RWPE2 (cell line): ENCODE measurements at regions not wholly inside any gene's neighbourhood (a gene's known extent, or its start where the extent isn't known, plus 50 kb on each side); places are given as distances from the start of the nearest gene placed in this dataset.
"Not testable (repeated sequence)": the region's sequence is repeated elsewhere in the genome, so short reads cannot be mapped to it uniquely, and the experiment has no call there.

ENCODE experiments used
- ATAC-seq: fragments of 200-7000 bp; cut with Tn5 transposase; 3 replicates; pipeline ENCODE4 v1.9.1; 2021; ENCODE audit warnings: low read depth
- DNase-seq: peaks from one replicate; pipeline ENCODE4 v3.0.0-alpha.2; 2020; ENCODE audit warnings: low spot score
- H3K27ac ChIP-seq: fragments of 450-650 bp; 2 replicates; pipeline ENCODE4 v1.5.1; 2017; ENCODE audit warnings: mild to moderate bottlenecking; ENCODE audit not compliant: poor library complexity, severe bottlenecking
- H3K27me3 ChIP-seq: fragments of 250-450 bp; sonication (Bioruptor Pico); 2 replicates; pipeline ENCODE4 v1.5.1; 2021; ENCODE audit warnings: mild to moderate bottlenecking, moderate library complexity; ENCODE audit not compliant: insufficient read depth, poor library complexity, severe bottlenecking
- H3K36me3 ChIP-seq: fragments of 250-450 bp; sonication (Bioruptor Pico); 2 replicates; pipeline ENCODE4 v1.5.1; 2020; ENCODE audit warnings: low read depth, mild to moderate bottlenecking, moderate library complexity
- H3K4me1 ChIP-seq: fragments of 250-450 bp; sonication (Bioruptor Pico); 2 replicates; pipeline ENCODE4 v1.5.1; 2021; ENCODE audit warnings: mild to moderate bottlenecking, moderate library complexity; ENCODE audit not compliant: insufficient read depth, poor library complexity, severe bottlenecking
- H3K4me3 ChIP-seq: fragments of 250-450 bp; sonication (Bioruptor Pico); 2 replicates; pipeline ENCODE4 v1.5.1; 2021; ENCODE audit warnings: mild to moderate bottlenecking, moderate library complexity; ENCODE audit not compliant: severe bottlenecking
- H3K9me3 ChIP-seq: fragments of 250-450 bp; sonication (Bioruptor Pico); 2 replicates; pipeline ENCODE4 v1.5.1; 2021; ENCODE audit warnings: mild to moderate bottlenecking, moderate library complexity; ENCODE audit not compliant: severe bottlenecking
- CTCF ChIP-seq: fragments of 450-650 bp; IDR thresholded peaks from one replicate; pipeline ENCODE4 v1.5.1; 2017; ENCODE audit warnings: mild to moderate bottlenecking, moderate library complexity; ENCODE audit not compliant: poor library complexity, severe bottlenecking

- DNase-seq, H3K4me1 ChIP-seq, ATAC-seq, H3K27me3 ChIP-seq, H3K27ac ChIP-seq, H3K9me3 ChIP-seq, H3K4me3 ChIP-seq, H3K36me3 ChIP-seq: not testable (repeated sequence)
Observed at GRCh38 chr15:88965097-88965496, 51.9 kb upstream of the MFGE8 start.

DNA sequence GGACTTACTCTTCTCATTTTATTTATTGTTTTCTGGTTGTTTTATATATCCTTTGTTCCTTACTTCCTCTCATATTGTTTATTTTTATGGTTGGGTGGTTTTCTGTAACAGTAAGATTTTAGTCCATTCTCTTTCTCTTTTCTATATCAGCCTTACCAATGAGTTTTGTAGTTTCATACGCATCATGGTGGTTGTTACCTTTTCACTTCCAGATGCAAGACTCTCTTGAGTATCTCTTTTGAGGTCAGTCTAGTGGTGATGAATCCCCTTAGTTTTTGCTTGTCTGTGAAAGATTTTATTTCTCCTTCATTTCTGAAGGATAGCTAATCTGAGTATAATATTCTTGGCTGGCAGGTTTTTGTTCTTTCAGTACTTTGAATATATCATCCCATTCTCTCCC lies 57.1 kb upstream of the MFGE8 start:
- Histone ChIP-seq H3K4me3 (no peak overlapping the region), H3K36me3 (no peaks in the 10 kb centered on the region), H3K27ac (no peak overlapping the region), H3K4me1 (no peaks in the 10 kb centered on the region), H3K27me3 (no peaks in the 10 kb centered on the region), H3K9me3 (peaks cover 6% of the 10 kb centered on the region)
- TF ChIP-seq CTCF, result no peak
- no peak for ATAC-seq
- no peak for DNase-seq

GRCh38 chr15:88974392-88974791 lies 61.2 kb upstream of the MFGE8 start:
- no peak for TF ChIP-seq CTCF
- H3K4me1 ChIP-seq, result no peaks in the 10 kb centered on the region
- no peak overlapping the region for H3K4me3 ChIP-seq
- H3K36me3 ChIP-seq, result no peaks in the 10 kb centered on the region
- ATAC-seq (no peak; the same call in 1 of the 3 replicates), DNase-seq (no peak)
- H3K27me3 ChIP-seq, result no peaks in the 10 kb centered on the region
- no peaks in the 10 kb centered on the region for H3K9me3 ChIP-seq
- H3K27ac ChIP-seq, result no peak overlapping the region

- TF ChIP-seq CTCF, result no peak
- no peaks in the 10 kb centered on the region for H3K36me3 ChIP-seq
- ATAC-seq (no peak), DNase-seq (no peak)
- H3K4me1 ChIP-seq, result no peaks in the 10 kb centered on the region
- no peak overlapping the region for H3K4me3 ChIP-seq
- no peaks in the 10 kb centered on the region for H3K9me3 ChIP-seq
- H3K27me3 ChIP-seq, result no peaks in the 10 kb centered on the region
- H3K27ac ChIP-seq, result no peak overlapping the region
Observed at GRCh38 chr15:88975891-88976290, 62.7 kb upstream of the MFGE8 start.

DNA sequence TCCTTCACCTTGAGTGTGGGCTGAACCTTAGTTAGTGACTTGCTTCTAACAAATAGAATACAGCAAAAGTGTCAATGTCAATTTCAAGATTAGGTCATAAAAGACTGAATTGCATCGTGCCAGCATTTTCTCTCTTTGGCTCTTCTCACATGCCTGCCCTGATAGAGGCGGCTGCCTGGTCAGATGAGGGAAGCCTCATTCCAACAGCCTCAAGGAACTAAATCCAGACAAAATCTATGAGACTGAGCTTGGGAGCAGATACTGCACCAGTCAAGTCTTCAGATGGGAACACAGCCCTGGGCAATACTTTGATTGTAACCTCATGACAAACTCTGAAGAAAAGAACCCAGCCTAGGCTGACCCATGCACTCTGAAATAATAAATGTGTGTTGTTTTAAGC lies 63.5 kb upstream of the MFGE8 start:
- TF ChIP-seq CTCF, result no peak
- no peak for DNase-seq

More for the DNA sequence above, 63.5 kb upstream of the MFGE8 start:
- Histone ChIP-seq H3K9me3 (no peaks in the 10 kb centered on the region), H3K4me3 (no peak overlapping the region), H3K4me1 (peaks cover under 1% of the 10 kb centered on the region), H3K36me3 (no peaks in the 10 kb centered on the region), H3K27ac (no peak overlapping the region), H3K27me3 (no peaks in the 10 kb centered on the region)
- no peak for ATAC-seq
